Keratinocyte (primary cell): ENCODE measurements at regions not wholly inside any gene's neighbourhood (a gene's known extent, or its start where the extent isn't known, plus 50 kb on each side); places are given as distances from the start of the nearest gene placed in this dataset.

Experiments
- EZH2 ChIP-seq: IDR thresholded peaks from one replicate; pipeline ENCODE4 v1.6.1; 2012; ENCODE audit warnings: inconsistent platforms, mild to moderate bottlenecking, low read length, moderate library complexity
- TF ChIP-seq, protein P1 (sequence below), 3 experiments: IDR thresholded peaks in 1 of 3; conservative IDR thresholded peaks in 1 of 3; optimal IDR thresholded peaks in 1 of 3; 2 replicates in 2 of 3; 3 replicates in 1 of 3; pipeline versions ENCODE3 to v1.5.1; 2011; ENCODE audit warnings: low read length in 3 of 3, mild to moderate bottlenecking in 3 of 3, moderate library complexity in 2 of 3, control low read depth in 1 of 3, inconsistent platforms in 1 of 3; ENCODE audit not compliant: insufficient read depth in 2 of 3; ENCODE audit errors: extremely low read depth in 1 of 3

DNA sequence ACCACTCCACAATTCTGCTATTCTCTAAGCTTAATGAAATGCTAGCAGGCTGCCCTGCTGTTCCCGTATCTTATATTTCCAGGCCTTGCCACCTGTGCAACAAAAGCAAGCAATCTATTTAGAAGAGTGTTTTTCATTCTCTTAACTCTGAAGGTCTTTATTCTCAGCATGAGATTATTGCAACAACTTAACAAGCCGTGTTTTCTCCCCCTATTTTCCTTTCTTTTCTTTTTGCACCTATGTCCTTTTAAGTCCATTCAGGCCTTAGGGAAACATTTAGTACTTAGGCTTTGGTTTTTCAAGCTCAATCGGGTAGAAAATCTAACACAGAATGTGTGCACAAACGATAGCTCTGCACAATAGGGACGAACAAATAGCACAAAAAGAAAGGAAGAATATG is 89.6 kb upstream of the DMRTA1 start:
- TF ChIP-seq, protein P1, sequence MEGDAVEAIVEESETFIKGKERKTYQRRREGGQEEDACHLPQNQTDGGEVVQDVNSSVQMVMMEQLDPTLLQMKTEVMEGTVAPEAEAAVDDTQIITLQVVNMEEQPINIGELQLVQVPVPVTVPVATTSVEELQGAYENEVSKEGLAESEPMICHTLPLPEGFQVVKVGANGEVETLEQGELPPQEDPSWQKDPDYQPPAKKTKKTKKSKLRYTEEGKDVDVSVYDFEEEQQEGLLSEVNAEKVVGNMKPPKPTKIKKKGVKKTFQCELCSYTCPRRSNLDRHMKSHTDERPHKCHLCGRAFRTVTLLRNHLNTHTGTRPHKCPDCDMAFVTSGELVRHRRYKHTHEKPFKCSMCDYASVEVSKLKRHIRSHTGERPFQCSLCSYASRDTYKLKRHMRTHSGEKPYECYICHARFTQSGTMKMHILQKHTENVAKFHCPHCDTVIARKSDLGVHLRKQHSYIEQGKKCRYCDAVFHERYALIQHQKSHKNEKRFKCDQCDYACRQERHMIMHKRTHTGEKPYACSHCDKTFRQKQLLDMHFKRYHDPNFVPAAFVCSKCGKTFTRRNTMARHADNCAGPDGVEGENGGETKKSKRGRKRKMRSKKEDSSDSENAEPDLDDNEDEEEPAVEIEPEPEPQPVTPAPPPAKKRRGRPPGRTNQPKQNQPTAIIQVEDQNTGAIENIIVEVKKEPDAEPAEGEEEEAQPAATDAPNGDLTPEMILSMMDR (optimal IDR thresholded peaks at IDR 0.05 in 1 of 3, IDR thresholded peaks at IDR 0.05 in 1 of 3, conservative IDR thresholded peaks at IDR 0.05 in 1 of 3; ENCODE audit: extremely low read depth in 1 of 3, insufficient read depth in 2 of 3, low read length in 3 of 3): no peak
- TF ChIP-seq EZH2: no peak
